ENCODE measurements at regions not wholly inside any gene's neighbourhood (a gene's known extent, or its start where the extent isn't known, plus 50 kb on each side); places are given as distances from the start of the nearest gene placed in this dataset.

GRCh38 chr12:76611533-76611932 lies 52.0 kb upstream of the OSBPL8 start:
- no peak for TF ChIP-seq RAD21 (conservative IDR thresholded peaks at IDR 0.05)
- no peak for TF ChIP-seq CTCF (IDR thresholded peaks at IDR 0.05; ENCODE audit: poor library complexity, severe bottlenecking)
- no peak for TF ChIP-seq MXI1 (conservative IDR thresholded peaks at IDR 0.05; ENCODE audit: poor library complexity, severe bottlenecking)
- TF ChIP-seq TAF1 (IDR thresholded peaks at IDR 0.05; ENCODE audit: low read depth) = no peak
- TF ChIP-seq SMC3 (conservative IDR thresholded peaks at IDR 0.05; ENCODE audit: poor library complexity) = no peak
- TF ChIP-seq EP300 (conservative IDR thresholded peaks at IDR 0.05; ENCODE audit: poor library complexity, severe bottlenecking) = no peak
- TF ChIP-seq REST (IDR thresholded peaks at IDR 0.05; ENCODE audit: borderline replicate concordance) = no peak
- TF ChIP-seq POLR2AphosphoS5 (IDR thresholded peaks at IDR 0.05) = no peak
- TF ChIP-seq EZH2 (IDR thresholded peaks at IDR 0.05; ENCODE audit: borderline replicate concordance, insufficient read depth, low read length, poor library complexity, severe bottlenecking) = no peak
- no peaks in the 10 kb centered on the region for H3F3A ChIP-seq (ENCODE audit: insufficient read depth, low read length, poor library complexity, severe bottlenecking)
- no peak overlapping the region for H2AFZ ChIP-seq (ENCODE audit: low read depth, low read length)
- H3K9me2 ChIP-seq (ENCODE audit: insufficient read depth, low read length) = no peaks in the 10 kb centered on the region
- H3K4me3 ChIP-seq (ENCODE audit: low read length) = peak overlapping the region; percentile 15
- no peaks in the 10 kb centered on the region for H3K36me3 ChIP-seq (ENCODE audit: insufficient read depth, low read length)
- no peaks in the 10 kb centered on the region for H3K9me3 ChIP-seq (ENCODE audit: low read length)
- H3K27ac ChIP-seq (ENCODE audit: low read length) = peak overlapping the region; percentile 30
- H4K20me1 ChIP-seq (ENCODE audit: insufficient read depth) = no peaks in the 10 kb centered on the region
- H3K9ac ChIP-seq (ENCODE audit: low read length) = no peak overlapping the region
- H3K4me2 ChIP-seq (ENCODE audit: low read length) = no peak overlapping the region
- H3K79me2 ChIP-seq (replicated peaks; ENCODE audit: insufficient read depth, low read length) = no peaks in the 10 kb centered on the region
- H3K27me3 ChIP-seq (ENCODE audit: insufficient read depth, low read depth, low read length) = no peaks in the 10 kb centered on the region

- H3K4me2 ChIP-seq (ENCODE audit: low read length) = no peak overlapping the region
- H3K9ac ChIP-seq (ENCODE audit: low read length) = no peak overlapping the region
- H4K20me1 ChIP-seq (ENCODE audit: insufficient read depth) = no peaks in the 10 kb centered on the region
- no peak overlapping the region for H3K27ac ChIP-seq (ENCODE audit: low read length)
- no peaks in the 10 kb centered on the region for H3K27me3 ChIP-seq (ENCODE audit: insufficient read depth, low read depth, low read length)
- no peaks in the 10 kb centered on the region for H3F3A ChIP-seq (ENCODE audit: insufficient read depth, low read length, poor library complexity, severe bottlenecking)
- no peaks in the 10 kb centered on the region for H3K9me3 ChIP-seq (ENCODE audit: low read length)
- no peak overlapping the region for H3K4me3 ChIP-seq (ENCODE audit: low read length)
- TF ChIP-seq TAF1 (IDR thresholded peaks at IDR 0.05; ENCODE audit: low read depth) (no peak), RAD21 (conservative IDR thresholded peaks at IDR 0.05) (no peak)
- no peaks in the 10 kb centered on the region for H3K79me2 ChIP-seq (replicated peaks; ENCODE audit: insufficient read depth, low read length)
- H3K36me3 ChIP-seq (ENCODE audit: insufficient read depth, low read length) = no peaks in the 10 kb centered on the region
- H3K9me2 ChIP-seq (ENCODE audit: insufficient read depth, low read length) = no peaks in the 10 kb centered on the region
- no peak overlapping the region for H2AFZ ChIP-seq (ENCODE audit: low read depth, low read length)
These were observed 54.8 kb upstream of the OSBPL8 start for GRCh38 chr12:76614364-76614763.

- H3K9ac ChIP-seq (ENCODE audit: low read length) = no peak overlapping the region
- TF ChIP-seq RAD21 (conservative IDR thresholded peaks at IDR 0.05) (no peak), EZH2 (IDR thresholded peaks at IDR 0.05; ENCODE audit: borderline replicate concordance, insufficient read depth, low read length, poor library complexity, severe bottlenecking) (no peak), EP300 (conservative IDR thresholded peaks at IDR 0.05; ENCODE audit: poor library complexity, severe bottlenecking) (no peak), POLR2AphosphoS5 (IDR thresholded peaks at IDR 0.05) (no peak), TAF1 (IDR thresholded peaks at IDR 0.05; ENCODE audit: low read depth) (no peak), SMC3 (conservative IDR thresholded peaks at IDR 0.05; ENCODE audit: poor library complexity) (no peak), REST (IDR thresholded peaks at IDR 0.05; ENCODE audit: borderline replicate concordance) (no peak), MXI1 (conservative IDR thresholded peaks at IDR 0.05; ENCODE audit: poor library complexity, severe bottlenecking) (no peak), CTCF (IDR thresholded peaks at IDR 0.05; ENCODE audit: poor library complexity, severe bottlenecking) (no peak)
- no peaks in the 10 kb centered on the region for H3K9me3 ChIP-seq (ENCODE audit: low read length)
- no peak overlapping the region for H3K27ac ChIP-seq (ENCODE audit: low read length)
- no peaks in the 10 kb centered on the region for H3K36me3 ChIP-seq (ENCODE audit: insufficient read depth, low read length)
- no peaks in the 10 kb centered on the region for H4K20me1 ChIP-seq (ENCODE audit: insufficient read depth)
- H3K9me2 ChIP-seq (ENCODE audit: insufficient read depth, low read length) = no peaks in the 10 kb centered on the region
- no peaks in the 10 kb centered on the region for H3F3A ChIP-seq (ENCODE audit: insufficient read depth, low read length, poor library complexity, severe bottlenecking)
- no peak overlapping the region for H3K4me3 ChIP-seq (ENCODE audit: low read length)
- H3K4me2 ChIP-seq (ENCODE audit: low read length) = no peak overlapping the region
- H3K79me2 ChIP-seq (replicated peaks; ENCODE audit: insufficient read depth, low read length) = no peaks in the 10 kb centered on the region
- H2AFZ ChIP-seq (ENCODE audit: low read depth, low read length) = no peak overlapping the region
- no peaks in the 10 kb centered on the region for H3K27me3 ChIP-seq (ENCODE audit: insufficient read depth, low read depth, low read length)
These were observed 58.5 kb upstream of the OSBPL8 start for GRCh38 chr12:76618031-76618430.

Measured in neural cell (in vitro differentiated cells).